Pancreas (tissue), 10 donors: ENCODE measurements at regions not wholly inside any gene's neighbourhood (a gene's known extent, or its start where the extent isn't known, plus 50 kb on each side); places are given as distances from the start of the nearest gene placed in this dataset.

Source experiments
- ATAC-seq, 4 donors: fragments of 200-7000 bp; cut with Tn5 transposase; one replicate each; pipeline versions ENCODE4 v1.8.0 to v1.9.1; 2020; ENCODE audit warnings: mild to moderate bottlenecking in 4 of 4, moderate library complexity in 4 of 4
- DNase-seq, 6 donors: peaks; one replicate each; pipeline ENCODE4 v3.0.0-alpha.2; 2020
- FAIRE-seq: peaks from 2 replicates; lab custom pipeline; 2012; peaks lifted over from hg19 to GRCh38; lab: Jason Lieb, UNC
- H3K27ac ChIP-seq, 4 donors: fragments of 200-600 bp; sonication (generic); 1 replicate in 3 of 4; 2 replicates in 1 of 4; pipeline versions ENCODE4 v1.5.0 to v1.8.0; 2020
- H3K27me3 ChIP-seq, 4 donors: fragments of 200-600 bp; one replicate each; pipeline ENCODE4 v1.8.0; 2021
- H3K36me3 ChIP-seq, 3 donors: fragments of 200-600 bp; sonication (generic) in 1 of 3; one replicate each; pipeline versions ENCODE4 v1.5.0 to v1.8.0; 2020 to 2021
- H3K4me1 ChIP-seq, 3 donors: fragments of 200-600 bp; one replicate each; pipeline ENCODE4 v1.8.0; 2021
- H3K4me3 ChIP-seq, 4 donors: fragments of 200-600 bp; sonication (generic) in 2 of 4; one replicate each; pipeline versions ENCODE4 v1.5.0 to v1.8.0; 2020 to 2021
- H3K9me3 ChIP-seq, 4 donors: fragments of 200-600 bp; one replicate each; pipeline ENCODE4 v1.8.0; 2021
- WGBS, 2 donors: extraction: QIAGEN DNeasy Blood & Tissue Kit; methylation state at CpG; one replicate each; pipeline ENCODE4 v1.1.7; 2013; 5-methylcytosine and 5-hydroxymethylcytosine counted together
- intact Hi-C, 3 donors: fragments of 100-400 bp; cut with DNase I; formaldehyde crosslinking; loops; one replicate each; pipeline versions ENCODE4 v1.11.1 to v1.14.2; 2022
- TF ChIP-seq, protein P1 (sequence below), 4 donors: fragments of 200-600 bp; sonication (generic) in 3 of 4; IDR thresholded peaks; one replicate each; pipeline versions ENCODE4 v1.5.0 to v1.8.0; 2021; ENCODE audit warnings: antibody characterized with exemption in 4 of 4
- donor health status: healthy with polysubstance abuse.
- donor health status: DM: no; HTN: no; CAD: no; lungs with moderate emphysema.
- donor health status: DM: no; HTN: no; CAD: no.
- donor health status: control.
- donor health status: control.
- donor health status: Bipolar disorder and iron deficiency.
- donor health status: DM: yes; HTN: yes; CAD: no.
- donor health status: DM: no; HTN: no; CAD: no.
- donor health status: DM: no; HTN: no; CAD: no.
- donor health status: DM: yes; HTN: yes; CAD: no.

GRCh38 chr21:34019402-34019801 lies 54.0 kb upstream of the MRPS6 start:
- no peaks in the 10 kb centered on the region for H3K36me3 ChIP-seq
- no peak overlapping the region for H3K27ac ChIP-seq
- H3K9me3 ChIP-seq = no peaks in the 10 kb centered on the region
- DNase-seq (no peak), ATAC-seq (no peak), FAIRE-seq (no peak)
- no peak overlapping the region for H3K4me3 ChIP-seq
- H3K27me3 ChIP-seq = no peaks in the 10 kb centered on the region
- 60 to 67% methylated on average over 1 of the region's 1 CpG for WGBS, 2 donors
- H3K4me1 ChIP-seq = peaks cover 0 to 7% (median 0%) of the 10 kb centered on the region in 3 donors
- TF ChIP-seq, protein P1, sequence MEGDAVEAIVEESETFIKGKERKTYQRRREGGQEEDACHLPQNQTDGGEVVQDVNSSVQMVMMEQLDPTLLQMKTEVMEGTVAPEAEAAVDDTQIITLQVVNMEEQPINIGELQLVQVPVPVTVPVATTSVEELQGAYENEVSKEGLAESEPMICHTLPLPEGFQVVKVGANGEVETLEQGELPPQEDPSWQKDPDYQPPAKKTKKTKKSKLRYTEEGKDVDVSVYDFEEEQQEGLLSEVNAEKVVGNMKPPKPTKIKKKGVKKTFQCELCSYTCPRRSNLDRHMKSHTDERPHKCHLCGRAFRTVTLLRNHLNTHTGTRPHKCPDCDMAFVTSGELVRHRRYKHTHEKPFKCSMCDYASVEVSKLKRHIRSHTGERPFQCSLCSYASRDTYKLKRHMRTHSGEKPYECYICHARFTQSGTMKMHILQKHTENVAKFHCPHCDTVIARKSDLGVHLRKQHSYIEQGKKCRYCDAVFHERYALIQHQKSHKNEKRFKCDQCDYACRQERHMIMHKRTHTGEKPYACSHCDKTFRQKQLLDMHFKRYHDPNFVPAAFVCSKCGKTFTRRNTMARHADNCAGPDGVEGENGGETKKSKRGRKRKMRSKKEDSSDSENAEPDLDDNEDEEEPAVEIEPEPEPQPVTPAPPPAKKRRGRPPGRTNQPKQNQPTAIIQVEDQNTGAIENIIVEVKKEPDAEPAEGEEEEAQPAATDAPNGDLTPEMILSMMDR (IDR thresholded peaks at IDR 0.05) = no peak
- intact Hi-C loops = no loop called here

DNA sequence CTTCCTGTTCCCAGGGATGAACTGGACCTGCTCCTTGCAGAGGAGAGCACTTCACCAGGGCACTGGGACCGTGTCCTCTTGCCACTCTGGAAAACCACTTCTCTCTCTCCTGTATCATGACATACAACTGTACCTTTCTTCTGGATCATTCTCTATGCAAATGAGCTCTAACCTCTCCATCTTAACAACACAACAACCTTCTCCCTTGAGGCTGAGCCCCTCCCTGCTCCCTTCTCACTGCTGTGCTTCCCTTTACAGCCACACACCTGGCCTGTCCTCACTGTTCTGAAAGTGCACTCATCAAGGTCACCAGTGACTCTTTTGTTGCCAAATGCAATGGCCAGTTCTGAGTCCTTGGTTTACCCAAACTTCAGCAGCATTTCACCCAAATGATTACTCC lies 54.5 kb upstream of the MRPS6 start:
- H3K27me3 ChIP-seq = no peaks in the 10 kb centered on the region
- H3K4me1 ChIP-seq = peaks cover 0 to 7% (median 0%) of the 10 kb centered on the region in 3 donors
- no peak overlapping the region for H3K4me3 ChIP-seq
- FAIRE-seq (no peak), ATAC-seq (no peak), DNase-seq (no peak)
- no peaks in the 10 kb centered on the region for H3K9me3 ChIP-seq
- no peaks in the 10 kb centered on the region for H3K36me3 ChIP-seq
- 83 to 94% methylated on average over 1 of the region's 1 CpG for WGBS, 2 donors
- no peak overlapping the region for H3K27ac ChIP-seq
- intact Hi-C loops = no loop called here
- TF ChIP-seq, protein P1 (IDR thresholded peaks at IDR 0.05) = no peak

- Histone ChIP-seq H3K27ac (no peak overlapping the region), H3K36me3 (no peaks in the 10 kb centered on the region), H3K9me3 (no peaks in the 10 kb centered on the region), H3K27me3 (no peaks in the 10 kb centered on the region), H3K4me3 (no peak overlapping the region), H3K4me1 (peaks cover 0 to 7% (median 0%) of the 10 kb centered on the region in 3 donors)
- DNase-seq (no peak), FAIRE-seq (no peak), ATAC-seq (no peak)
- intact Hi-C loops = no loop called here
- 82 to 100% methylated on average over 1 of the region's 1 CpG for WGBS, 2 donors
- TF ChIP-seq, protein P1 (IDR thresholded peaks at IDR 0.05) = no peak
These were observed 55.2 kb upstream of the MRPS6 start for GRCh38 chr21:34018185-34018584.

DNA sequence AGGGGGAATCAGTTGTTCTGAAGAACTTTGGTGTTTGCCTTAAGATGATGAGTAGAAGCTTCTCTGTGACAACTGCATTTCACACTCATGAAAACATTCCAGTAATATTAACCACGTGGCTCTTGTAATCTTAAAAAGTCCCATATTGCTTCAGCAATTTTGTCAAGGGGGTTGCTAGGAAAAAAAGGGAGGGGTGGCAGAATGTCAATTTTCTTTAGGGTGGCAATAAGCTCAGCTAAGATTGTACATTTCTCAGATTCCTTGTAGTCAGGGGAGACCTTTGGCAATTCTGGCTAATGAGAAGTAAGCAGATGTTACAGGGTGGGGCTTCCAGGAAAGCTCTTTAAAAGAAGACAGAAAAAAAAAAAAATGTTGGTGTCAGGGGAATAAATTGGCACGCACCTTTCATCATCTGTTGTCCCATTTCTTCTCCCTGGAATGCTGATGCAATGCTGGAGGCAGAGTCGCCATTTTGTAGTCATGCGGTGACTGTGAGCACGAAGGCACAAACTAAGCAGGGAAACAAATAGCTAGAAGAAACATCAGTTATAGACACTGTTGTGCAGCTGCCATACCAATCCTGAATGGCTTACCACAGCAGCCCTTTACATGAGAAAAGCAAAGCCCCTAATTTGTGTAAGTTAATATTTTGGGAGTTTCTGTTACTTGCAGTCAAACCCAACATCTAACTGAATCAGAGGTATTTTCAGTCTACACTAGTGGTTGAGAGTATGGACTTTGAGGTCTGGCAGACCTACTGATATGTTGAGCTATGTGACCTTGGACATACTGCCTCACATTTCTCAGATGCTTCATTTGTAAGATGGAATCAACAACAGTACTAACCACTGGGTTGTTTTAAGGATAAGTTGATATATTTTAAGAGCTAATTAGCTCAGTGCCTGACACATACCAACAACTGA lies 56.1 kb upstream of the MRPS6 start:
- no peak for DNase-seq
- Histone ChIP-seq H3K4me3 (no peak overlapping the region), H3K4me1 (peaks cover 0 to 5% (median 0%) of the 10 kb centered on the region in 3 donors), H3K9me3 (no peaks in the 10 kb centered on the region), H3K27ac (no peak overlapping the region), H3K27me3 (no peaks in the 10 kb centered on the region), H3K36me3 (no peaks in the 10 kb centered on the region)
- no peak for ATAC-seq
- TF ChIP-seq, protein P1 (IDR thresholded peaks at IDR 0.05) = no peak
- FAIRE-seq = no peak
- intact Hi-C loops = no loop called here
- WGBS, 2 donors = 85 to 86% methylated on average over 5 of the region's 5 CpGs

GRCh38 chr21:34012640-34013039 lies 60.7 kb upstream of the MRPS6 start:
- no peak for ATAC-seq
- TF ChIP-seq, protein P1 (IDR thresholded peaks at IDR 0.05) = no peak
- H3K36me3 ChIP-seq = no peaks in the 10 kb centered on the region
- 68 to 80% methylated on average over 3 of the region's 3 CpGs for WGBS, 2 donors
- no peaks in the 10 kb centered on the region for H3K27me3 ChIP-seq
- no peak overlapping the region for H3K27ac ChIP-seq
- no peaks in the 10 kb centered on the region for H3K9me3 ChIP-seq
- intact Hi-C loops = no loop called here
- DNase-seq = no peak
- no peaks in the 10 kb centered on the region for H3K4me1 ChIP-seq
- H3K4me3 ChIP-seq = no peak overlapping the region
- no peak for FAIRE-seq
